GM19452 (cell line): ENCODE measurements at regions not wholly inside any gene's neighbourhood (a gene's known extent, or its start where the extent isn't known, plus 50 kb on each side); places are given as distances from the start of the nearest gene placed in this dataset.

Experiments
- ATAC-seq: cut with Tn5 transposase; IDR thresholded peaks from one replicate; pipeline ENCODE4 v1.9.1; 2021; ENCODE audit not compliant: unreplicated experiment

DNA sequence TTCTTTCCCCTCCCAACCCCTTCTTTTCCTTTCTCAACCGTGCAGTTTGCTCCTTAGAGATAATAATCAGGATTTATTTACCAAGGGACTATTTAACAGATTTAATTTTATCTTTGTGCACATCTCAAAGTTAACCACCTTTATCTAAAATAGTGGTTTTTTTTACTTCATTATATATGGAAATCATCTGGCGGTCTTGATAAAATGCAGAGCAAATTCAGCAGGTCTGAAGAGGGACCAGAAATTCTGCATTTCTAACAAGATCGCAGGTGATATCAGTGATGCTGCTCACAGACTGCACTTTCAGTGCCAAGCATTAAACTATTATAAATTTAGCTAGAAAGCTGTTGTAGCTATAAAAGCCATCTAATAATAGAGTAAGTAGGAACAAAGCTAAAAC lies 83.4 kb upstream of the NEGR1 start:
- ATAC-seq: no peak

DNA sequence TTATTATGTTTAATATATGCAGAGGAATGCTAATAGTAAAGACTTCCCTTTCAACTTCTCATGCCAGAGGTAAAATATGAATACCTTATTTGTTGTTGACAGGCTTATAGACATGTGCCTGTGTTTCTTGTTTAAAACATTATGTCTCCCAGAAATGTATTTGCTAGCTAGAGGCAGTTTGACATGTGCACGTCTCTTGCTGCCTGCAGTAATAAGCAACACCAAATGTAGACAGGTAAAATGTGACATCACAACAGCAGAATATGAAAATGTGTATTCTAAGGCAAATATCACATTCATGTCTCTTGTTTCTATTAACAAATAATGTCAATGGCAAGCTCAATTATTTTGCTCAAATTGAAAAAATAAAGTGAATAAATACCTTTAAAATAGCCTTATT lies 80.2 kb upstream of the NEGR1 start:
- no peak for ATAC-seq

- ATAC-seq: no peak
These were observed 75.1 kb upstream of the NEGR1 start for GRCh38 chr1:72357411-72357810.

GRCh38 chr1:72355899-72356298 lies 73.6 kb upstream of the NEGR1 start:
- no peak for ATAC-seq

DNA sequence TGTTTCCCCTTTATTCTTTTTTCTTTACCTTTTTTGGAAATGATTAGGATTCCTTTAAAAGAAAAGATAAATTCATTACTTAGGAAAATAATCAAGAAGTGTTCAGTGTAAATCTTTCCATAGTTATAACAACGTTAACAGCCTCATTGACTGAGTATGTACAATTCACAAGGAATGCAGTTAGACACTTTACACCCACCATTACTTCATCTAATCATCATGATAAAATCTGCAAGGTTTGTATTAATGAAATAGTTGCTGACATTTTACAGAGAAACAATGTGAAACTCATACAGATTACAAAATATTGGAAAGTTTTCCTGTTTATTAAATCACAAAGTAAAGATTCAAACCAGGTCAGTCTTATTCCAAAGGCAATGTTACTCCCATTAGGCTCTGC lies 59.3 kb upstream of the NEGR1 start:
- no peak for ATAC-seq

GRCh38 chr1:72336776-72337175 lies 54.4 kb upstream of the NEGR1 start:
- no peak for ATAC-seq
